Colonic mucosa (tissue), 4 donors: ENCODE measurements at regions not wholly inside any gene's neighbourhood (a gene's known extent, or its start where the extent isn't known, plus 50 kb on each side); places are given as distances from the start of the nearest gene placed in this dataset.

Experiments
- DNase-seq: peaks from one replicate; pipeline ENCODE4 v3.0.0-alpha.2; 2020
- H3K27ac ChIP-seq: fragments of 200-600 bp; one replicate; pipeline ENCODE4 v1.8.0; 2021
- H3K27me3 ChIP-seq: fragments of 200-600 bp; one replicate; pipeline ENCODE4 v1.8.0; 2021
- H3K36me3 ChIP-seq: fragments of 200-600 bp; one replicate; pipeline ENCODE4 v1.8.0; 2021
- H3K4me1 ChIP-seq: fragments of 200-600 bp; one replicate; pipeline ENCODE4 v1.8.0; 2021; ENCODE audit warnings: mild to moderate bottlenecking
- H3K4me3 ChIP-seq: fragments of 200-600 bp; one replicate; pipeline ENCODE4 v1.8.0; 2021
- H3K9ac ChIP-seq, 2 donors: one replicate each; pipeline ENCODE4 v1.7.0; 2013; ENCODE audit warnings: control low read depth in 2 of 2, low read depth in 2 of 2, low read length in 2 of 2
- H3K9me3 ChIP-seq: fragments of 200-600 bp; one replicate; pipeline ENCODE4 v1.8.0; 2021
- CTCF ChIP-seq: fragments of 200-600 bp; IDR thresholded peaks from one replicate; pipeline ENCODE4 v1.8.0; 2022; ENCODE audit warnings: antibody characterized with exemption, mild to moderate bottlenecking
- intact Hi-C: fragments of 100-400 bp; cut with DNase I; formaldehyde crosslinking; loops from one replicate; pipeline ENCODE4 v1.14.1; 2022
- donor health status: healthy.
- donor health status: DM: no; HTN: no; CAD: no.
- donor health status: DM: no; HTN: no; CAD: no.

GRCh38 chr14:49206828-49207227, 379.4 kb downstream of the RPS29 start:
- Histone ChIP-seq H3K27ac (no peak overlapping the region), H3K9me3 (no peaks in the 10 kb centered on the region), H3K4me1 (no peaks in the 10 kb centered on the region), H3K27me3 (no peaks in the 10 kb centered on the region), H3K9ac (no peak overlapping the region), H3K36me3 (no peaks in the 10 kb centered on the region), H3K4me3 (no peak overlapping the region)
- intact Hi-C loops, result no loop called here
- no peak for TF ChIP-seq CTCF
- DNase-seq, result no peak

GRCh38 chr14:49203676-49204075, 382.5 kb downstream of the RPS29 start:
- intact Hi-C loops, result no loop called here
- Histone ChIP-seq H3K27ac (no peak overlapping the region), H3K27me3 (no peaks in the 10 kb centered on the region), H3K9me3 (no peaks in the 10 kb centered on the region), H3K9ac (no peak overlapping the region), H3K4me3 (no peak overlapping the region), H3K4me1 (no peaks in the 10 kb centered on the region), H3K36me3 (no peaks in the 10 kb centered on the region)
- TF ChIP-seq CTCF, result no peak
- no peak for DNase-seq

DNA sequence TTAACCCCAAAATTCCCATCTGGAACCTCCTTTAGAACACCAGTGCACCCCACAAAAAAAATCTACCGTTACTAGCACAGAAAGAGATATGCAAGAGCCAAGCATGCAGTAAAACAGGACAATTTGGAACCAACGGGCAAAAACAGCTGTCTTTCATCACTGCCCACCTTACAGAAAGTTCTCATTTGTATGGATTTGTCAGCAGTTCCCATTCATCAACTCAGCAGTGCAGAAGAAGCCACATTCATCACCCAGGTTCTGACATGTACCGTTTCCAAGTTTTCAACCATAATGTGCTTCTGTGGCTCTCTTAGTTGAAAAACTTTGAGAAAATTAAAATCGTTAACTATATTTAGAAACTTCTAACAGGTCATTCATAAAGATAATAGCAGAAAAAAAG, 387.0 kb downstream of the RPS29 start:
- no peak for DNase-seq
- no peaks in the 10 kb centered on the region for H3K36me3 ChIP-seq
- no peaks in the 10 kb centered on the region for H3K27me3 ChIP-seq
- no peaks in the 10 kb centered on the region for H3K9me3 ChIP-seq
- no peak overlapping the region for H3K27ac ChIP-seq
- intact Hi-C loops, result no loop called here
- no peak for TF ChIP-seq CTCF
- H3K4me1 ChIP-seq, result no peaks in the 10 kb centered on the region
- H3K4me3 ChIP-seq, result no peak overlapping the region
- H3K9ac ChIP-seq, result no peak overlapping the region

- intact Hi-C loops, result no loop called here
- no peak for TF ChIP-seq CTCF
- Histone ChIP-seq H3K9ac (no peak overlapping the region), H3K4me1 (no peaks in the 10 kb centered on the region), H3K9me3 (no peaks in the 10 kb centered on the region), H3K27ac (no peak overlapping the region), H3K4me3 (no peak overlapping the region), H3K27me3 (no peaks in the 10 kb centered on the region), H3K36me3 (no peaks in the 10 kb centered on the region)
- no peak for DNase-seq
Observed at GRCh38 chr14:49196327-49196726, 389.9 kb downstream of the RPS29 start.

DNA sequence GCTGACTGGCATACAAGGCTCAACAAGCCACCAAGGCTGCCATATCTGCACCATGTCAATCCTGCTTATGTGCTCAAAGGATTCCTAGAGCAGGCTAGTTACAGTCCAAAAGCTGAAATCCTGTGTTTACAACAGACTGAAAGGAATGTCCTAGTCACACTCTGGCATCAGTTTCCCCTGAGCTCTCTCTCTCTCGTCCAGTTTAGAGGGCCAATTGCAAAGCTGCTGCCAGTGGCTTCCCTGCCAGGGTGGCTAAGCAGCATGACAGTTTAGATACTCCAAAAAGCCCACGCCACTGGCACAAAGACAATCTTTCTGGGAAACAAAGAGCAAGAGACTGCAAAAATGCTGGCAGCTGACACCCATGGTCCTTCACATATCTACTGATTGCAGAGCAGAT, 392.1 kb downstream of the RPS29 start:
- no peak overlapping the region for H3K9ac ChIP-seq
- intact Hi-C loops, result no loop called here
- no peak for TF ChIP-seq CTCF
- DNase-seq, result no peak
- H3K4me3 ChIP-seq, result no peak overlapping the region
- H3K36me3 ChIP-seq, result no peaks in the 10 kb centered on the region
- H3K27me3 ChIP-seq, result no peaks in the 10 kb centered on the region
- no peak overlapping the region for H3K27ac ChIP-seq
- no peaks in the 10 kb centered on the region for H3K9me3 ChIP-seq
- H3K4me1 ChIP-seq, result no peaks in the 10 kb centered on the region
